Cardiac muscle cell (in vitro differentiated cells and primary cell): ENCODE measurements at regions not wholly inside any gene's neighbourhood (a gene's known extent, or its start where the extent isn't known, plus 50 kb on each side); places are given as distances from the start of the nearest gene placed in this dataset.
"Not testable (repeated sequence)": the region's sequence is repeated elsewhere in the genome, so short reads cannot be mapped to it uniquely, and the experiment has no call there.

Experiments used
- DNase-seq, 2 donors: peaks; one replicate each; pipeline versions ENCODE4 v3.0.0 to v3.0.0-alpha.2; 2010 to 2017; ENCODE audit warnings: low read depth in 1 of 2, low spot score in 1 of 2
- H3K27ac ChIP-seq: fragments of 200-600 bp; sonication (generic); 2 replicates; pipeline ENCODE4 v1.5.1; 2016
- H3K27me3 ChIP-seq: fragments of 200-600 bp; sonication (generic); 2 replicates; pipeline ENCODE4 v1.6.0; 2016; ENCODE audit warnings: control low read depth
- H3K36me3 ChIP-seq: fragments of 200-600 bp; sonication (generic); 2 replicates; pipeline ENCODE4 v1.5.1; 2016; ENCODE audit warnings: control low read depth
- H3K4me1 ChIP-seq: fragments of 200-600 bp; sonication (generic); 2 replicates; pipeline ENCODE4 v1.8.1; 2017; ENCODE audit warnings: low read depth, mild to moderate bottlenecking, mixed run types
- H3K4me3 ChIP-seq: fragments of 200-600 bp; sonication (generic); 2 replicates; pipeline ENCODE4 v1.5.1; 2016; ENCODE audit warnings: mild to moderate bottlenecking
- H3K9me3 ChIP-seq: fragments of 200-600 bp; sonication (generic); 2 replicates; pipeline ENCODE4 v1.5.1; 2017; ENCODE audit warnings: low read depth, mild to moderate bottlenecking, control low read depth
- CTCF ChIP-seq: IDR thresholded peaks from 2 replicates; pipeline ENCODE4 v1.5.1; 2012; ENCODE audit warnings: low read depth, mild to moderate bottlenecking, low read length

- Histone ChIP-seq H3K27ac (no peak overlapping the region), H3K27me3 (no peaks in the 10 kb centered on the region), H3K4me3 (no peak overlapping the region), H3K9me3 (no peaks in the 10 kb centered on the region), H3K4me1 (no peaks in the 10 kb centered on the region), H3K36me3 (no peaks in the 10 kb centered on the region)
- no peak for TF ChIP-seq CTCF
- no peak for DNase-seq
Measured at GRCh38 chr1:194410756-194411155, 1224.3 kb upstream of the B3GALT2 start.

DNA sequence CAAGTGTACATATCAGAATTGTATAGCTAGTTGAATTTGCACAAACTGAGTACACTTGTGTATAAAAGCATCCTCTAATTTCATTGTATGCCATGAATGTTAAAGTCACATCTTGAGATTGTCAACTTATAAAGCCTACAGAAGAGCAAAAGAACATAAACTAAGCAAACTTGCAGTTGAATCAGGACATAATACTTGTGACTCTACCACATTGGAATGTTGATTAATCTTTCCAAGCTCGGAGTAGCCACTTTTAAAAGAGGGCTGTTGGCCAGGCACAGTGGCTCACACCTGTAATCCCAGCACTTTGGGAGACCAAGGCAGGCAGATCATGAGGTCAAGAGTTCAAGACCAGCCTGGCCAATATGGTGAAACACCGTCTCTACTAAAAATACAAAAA, 1220.8 kb upstream of the B3GALT2 start:
- H3K4me1 ChIP-seq, H3K4me3 ChIP-seq, H3K27me3 ChIP-seq, H3K27ac ChIP-seq, H3K9me3 ChIP-seq, H3K36me3 ChIP-seq, DNase-seq: not testable (repeated sequence)

DNA sequence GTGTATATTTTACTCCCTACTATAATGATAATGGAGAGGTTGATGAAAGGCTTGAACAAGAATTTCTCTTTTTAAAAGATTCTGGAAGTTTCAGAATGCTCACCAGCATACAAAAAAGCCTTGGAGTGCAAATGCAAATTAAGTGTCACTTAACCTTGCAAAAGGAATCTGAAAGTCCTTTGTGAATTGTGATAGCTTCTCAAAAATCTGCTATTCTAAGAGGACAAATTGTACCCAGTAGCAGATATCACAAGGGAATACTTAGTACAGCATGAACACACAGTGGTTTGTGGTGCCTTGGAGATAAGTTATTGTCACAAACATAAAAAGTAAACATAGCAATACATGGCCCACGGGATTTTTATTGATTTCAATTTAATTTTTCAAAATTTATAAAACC, 1208.3 kb upstream of the B3GALT2 start:
- no peak for TF ChIP-seq CTCF
- Histone ChIP-seq H3K27me3 (no peaks in the 10 kb centered on the region), H3K36me3 (no peaks in the 10 kb centered on the region), H3K27ac (no peak overlapping the region), H3K4me1 (no peaks in the 10 kb centered on the region), H3K9me3 (no peaks in the 10 kb centered on the region), H3K4me3 (no peak overlapping the region)
- no peak for DNase-seq

GRCh38 chr1:194387531-194387930, 1201.1 kb upstream of the B3GALT2 start:
- no peak for TF ChIP-seq CTCF
- Histone ChIP-seq H3K36me3 (no peaks in the 10 kb centered on the region), H3K9me3 (no peaks in the 10 kb centered on the region), H3K27me3 (no peaks in the 10 kb centered on the region), H3K4me1 (no peaks in the 10 kb centered on the region), H3K4me3 (no peak overlapping the region), H3K27ac (no peak overlapping the region)
- no peak for DNase-seq

- TF ChIP-seq CTCF, result no peak
- DNase-seq, result peak in 1 of 2 donors; percentile 3
Measured at GRCh38 chr1:194378517-194378916, 1192.1 kb upstream of the B3GALT2 start.

DNA sequence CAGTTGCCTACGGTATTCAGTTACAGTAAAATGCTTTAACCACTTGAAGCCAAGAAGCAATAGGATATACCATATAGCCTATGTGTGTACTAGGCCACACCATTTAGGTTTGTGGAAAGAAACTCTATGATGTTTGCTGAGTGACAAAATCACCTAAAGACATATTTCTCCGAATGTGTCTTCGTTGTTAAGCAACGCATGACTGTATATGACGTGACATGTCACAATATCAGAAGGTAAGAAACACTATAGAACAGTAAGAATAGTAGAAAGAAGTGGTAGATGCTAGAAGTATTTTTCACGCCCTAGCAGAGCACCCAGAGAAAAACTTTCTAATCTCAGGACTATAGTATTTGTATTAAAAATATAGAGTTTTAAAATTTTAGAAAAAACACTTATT, 1188.2 kb upstream of the B3GALT2 start:
- Histone ChIP-seq H3K9me3 (no peaks in the 10 kb centered on the region), H3K36me3 (no peaks in the 10 kb centered on the region), H3K4me1 (no peaks in the 10 kb centered on the region), H3K27ac (no peak overlapping the region), H3K27me3 (no peaks in the 10 kb centered on the region), H3K4me3 (no peak overlapping the region)
- no peak for TF ChIP-seq CTCF
- no peak for DNase-seq

More at GRCh38 chr1:194378517-194378916, 1192.1 kb upstream of the B3GALT2 start:
- Histone ChIP-seq H3K4me3 (no peak overlapping the region), H3K9me3 (no peaks in the 10 kb centered on the region), H3K27me3 (no peaks in the 10 kb centered on the region), H3K27ac (no peak overlapping the region), H3K4me1 (no peaks in the 10 kb centered on the region), H3K36me3 (no peaks in the 10 kb centered on the region)
